Upper lobe of left lung (tissue), 4 donors: ENCODE measurements at regions not wholly inside any gene's neighbourhood (a gene's known extent, or its start where the extent isn't known, plus 50 kb on each side); places are given as distances from the start of the nearest gene placed in this dataset.

Experiments
- CTCF ChIP-seq, 6 experiments: fragments of 450-650 bp in 4 of 6; fragments of 200-600 bp in 2 of 6; sonication (generic) in 2 of 6; IDR thresholded peaks; one replicate each; pipeline ENCODE4 v1.5.1; 2016 to 2019; ENCODE audit warnings: antibody characterized with exemption in 6 of 6
- POLR2A ChIP-seq, 4 donors: fragments of 450-650 bp; IDR thresholded peaks; one replicate each; pipeline ENCODE4 v1.5.1; 2016 to 2017; ENCODE audit warnings: antibody characterized with exemption in 4 of 4, mild to moderate bottlenecking in 2 of 4

GRCh38 chr1:80917826-80918225, 882.9 kb upstream of the ADGRL2 start:
- TF ChIP-seq CTCF (IDR thresholded peaks at IDR 0.05) (no peak), POLR2A (IDR thresholded peaks at IDR 0.05) (no peak)
